ENCODE measurements at regions not wholly inside any gene's neighbourhood (a gene's known extent, or its start where the extent isn't known, plus 50 kb on each side); places are given as distances from the start of the nearest gene placed in this dataset.

- no peak for TF ChIP-seq EP300 (IDR thresholded peaks at IDR 0.05)
- no peak for TF ChIP-seq POLR2A (IDR thresholded peaks at IDR 0.05)
- TF ChIP-seq, protein P1, sequence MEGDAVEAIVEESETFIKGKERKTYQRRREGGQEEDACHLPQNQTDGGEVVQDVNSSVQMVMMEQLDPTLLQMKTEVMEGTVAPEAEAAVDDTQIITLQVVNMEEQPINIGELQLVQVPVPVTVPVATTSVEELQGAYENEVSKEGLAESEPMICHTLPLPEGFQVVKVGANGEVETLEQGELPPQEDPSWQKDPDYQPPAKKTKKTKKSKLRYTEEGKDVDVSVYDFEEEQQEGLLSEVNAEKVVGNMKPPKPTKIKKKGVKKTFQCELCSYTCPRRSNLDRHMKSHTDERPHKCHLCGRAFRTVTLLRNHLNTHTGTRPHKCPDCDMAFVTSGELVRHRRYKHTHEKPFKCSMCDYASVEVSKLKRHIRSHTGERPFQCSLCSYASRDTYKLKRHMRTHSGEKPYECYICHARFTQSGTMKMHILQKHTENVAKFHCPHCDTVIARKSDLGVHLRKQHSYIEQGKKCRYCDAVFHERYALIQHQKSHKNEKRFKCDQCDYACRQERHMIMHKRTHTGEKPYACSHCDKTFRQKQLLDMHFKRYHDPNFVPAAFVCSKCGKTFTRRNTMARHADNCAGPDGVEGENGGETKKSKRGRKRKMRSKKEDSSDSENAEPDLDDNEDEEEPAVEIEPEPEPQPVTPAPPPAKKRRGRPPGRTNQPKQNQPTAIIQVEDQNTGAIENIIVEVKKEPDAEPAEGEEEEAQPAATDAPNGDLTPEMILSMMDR (IDR thresholded peaks at IDR 0.05), result no peak
- TF ChIP-seq POLR2AphosphoS5 (IDR thresholded peaks at IDR 0.05), result no peak
Observed at GRCh38 chr12:61654698-61655097, 605.5 kb upstream of the USP15 start.

Measured in sigmoid colon (tissue), 4 donors.